ENCODE measurements at regions not wholly inside any gene's neighbourhood (a gene's known extent, or its start where the extent isn't known, plus 50 kb on each side); places are given as distances from the start of the nearest gene placed in this dataset.

DNA sequence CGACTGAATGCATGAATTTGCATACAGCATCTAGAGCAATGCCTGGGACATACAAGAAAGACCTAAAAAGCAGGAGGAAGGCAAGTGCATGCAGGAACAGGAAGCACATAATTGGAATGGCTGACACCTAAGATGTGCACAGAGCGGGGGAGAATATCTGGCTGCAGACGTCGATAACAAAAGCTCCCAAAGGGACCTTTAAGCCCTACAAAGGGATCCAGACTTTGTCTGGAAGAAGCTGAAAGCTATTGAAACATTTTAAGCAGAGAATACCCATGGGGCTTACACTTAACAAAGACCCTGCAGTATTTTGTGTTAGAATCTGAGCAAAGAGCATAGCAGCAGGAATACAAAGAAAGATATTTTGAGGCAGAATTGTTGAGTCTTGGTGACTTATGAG lies 107.4 kb upstream of the CLDN10 start:
- Histone ChIP-seq H3K9me3 (no peaks in the 10 kb centered on the region), H3K27me3 (no peaks in the 10 kb centered on the region), H3K27ac (no peak overlapping the region), H3K4me1 (ENCODE audit: control insufficient read depth in 1 of 2, insufficient read depth in 1 of 2, low read depth in 1 of 2, low read length in 1 of 2) (no peaks in the 10 kb centered on the region), H3K4me3 (ENCODE audit: low read depth in 1 of 2, low read length in 1 of 2) (no peak overlapping the region), H3K36me3 (no peaks in the 10 kb centered on the region)
- TF ChIP-seq, protein P1, sequence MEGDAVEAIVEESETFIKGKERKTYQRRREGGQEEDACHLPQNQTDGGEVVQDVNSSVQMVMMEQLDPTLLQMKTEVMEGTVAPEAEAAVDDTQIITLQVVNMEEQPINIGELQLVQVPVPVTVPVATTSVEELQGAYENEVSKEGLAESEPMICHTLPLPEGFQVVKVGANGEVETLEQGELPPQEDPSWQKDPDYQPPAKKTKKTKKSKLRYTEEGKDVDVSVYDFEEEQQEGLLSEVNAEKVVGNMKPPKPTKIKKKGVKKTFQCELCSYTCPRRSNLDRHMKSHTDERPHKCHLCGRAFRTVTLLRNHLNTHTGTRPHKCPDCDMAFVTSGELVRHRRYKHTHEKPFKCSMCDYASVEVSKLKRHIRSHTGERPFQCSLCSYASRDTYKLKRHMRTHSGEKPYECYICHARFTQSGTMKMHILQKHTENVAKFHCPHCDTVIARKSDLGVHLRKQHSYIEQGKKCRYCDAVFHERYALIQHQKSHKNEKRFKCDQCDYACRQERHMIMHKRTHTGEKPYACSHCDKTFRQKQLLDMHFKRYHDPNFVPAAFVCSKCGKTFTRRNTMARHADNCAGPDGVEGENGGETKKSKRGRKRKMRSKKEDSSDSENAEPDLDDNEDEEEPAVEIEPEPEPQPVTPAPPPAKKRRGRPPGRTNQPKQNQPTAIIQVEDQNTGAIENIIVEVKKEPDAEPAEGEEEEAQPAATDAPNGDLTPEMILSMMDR (IDR thresholded peaks at IDR 0.05) = no peak

DNA sequence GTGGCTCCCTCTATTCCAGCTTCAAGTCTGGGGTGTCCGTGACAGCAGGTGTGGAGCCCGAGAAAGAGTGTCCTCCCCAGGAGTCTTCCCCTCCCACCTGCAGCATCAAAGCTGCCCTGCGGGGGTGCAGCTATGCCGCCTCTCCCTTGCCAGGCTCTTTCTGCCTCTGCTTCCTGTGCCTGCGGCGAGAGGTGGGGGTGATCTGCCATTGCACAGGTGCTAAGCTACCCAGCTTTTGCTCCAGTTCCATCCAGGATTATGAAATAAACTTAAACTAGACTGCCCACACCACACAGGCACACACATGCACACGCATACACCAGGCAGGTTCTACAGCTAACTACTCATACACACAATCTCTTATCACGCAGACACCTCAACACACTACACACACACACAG lies 104.7 kb upstream of the CLDN10 start:
- Histone ChIP-seq H3K9me3 (no peaks in the 10 kb centered on the region), H3K4me1 (ENCODE audit: control insufficient read depth in 1 of 2, insufficient read depth in 1 of 2, low read depth in 1 of 2, low read length in 1 of 2) (no peaks in the 10 kb centered on the region), H3K4me3 (ENCODE audit: low read depth in 1 of 2, low read length in 1 of 2) (no peak overlapping the region), H3K27ac (no peak overlapping the region), H3K36me3 (no peaks in the 10 kb centered on the region), H3K27me3 (no peaks in the 10 kb centered on the region)
- TF ChIP-seq, protein P1 (IDR thresholded peaks at IDR 0.05) = no peak

DNA sequence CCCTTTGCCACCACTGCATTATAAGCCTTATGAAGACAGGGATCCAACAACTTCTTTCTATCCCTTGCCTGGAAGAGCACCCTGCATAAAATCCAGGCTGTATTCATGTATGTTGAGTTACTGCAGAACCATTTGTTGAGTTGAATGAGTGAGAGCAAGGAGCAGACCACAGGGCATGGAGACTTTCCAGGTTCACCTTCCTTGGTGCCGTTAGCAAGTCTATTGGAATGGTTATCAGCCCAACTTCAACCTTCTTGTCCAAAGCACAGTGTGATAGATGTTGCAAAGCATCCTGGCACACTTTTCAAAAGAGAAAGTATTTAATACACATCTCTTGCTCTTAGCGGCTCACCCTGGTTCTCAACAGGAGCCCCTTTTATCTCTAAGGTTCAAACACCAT lies 100.9 kb upstream of the CLDN10 start:
- no peak overlapping the region for H3K4me3 ChIP-seq (ENCODE audit: low read depth in 1 of 2, low read length in 1 of 2)
- no peaks in the 10 kb centered on the region for H3K27me3 ChIP-seq
- TF ChIP-seq, protein P1 (IDR thresholded peaks at IDR 0.05) = no peak
- peaks cover 0 to 2% of the 10 kb centered on the region in 2 experiments for H3K4me1 ChIP-seq (ENCODE audit: control insufficient read depth in 1 of 2, insufficient read depth in 1 of 2, low read depth in 1 of 2, low read length in 1 of 2)
- no peak overlapping the region for H3K27ac ChIP-seq
- H3K9me3 ChIP-seq = no peaks in the 10 kb centered on the region
- H3K36me3 ChIP-seq = no peaks in the 10 kb centered on the region

DNA sequence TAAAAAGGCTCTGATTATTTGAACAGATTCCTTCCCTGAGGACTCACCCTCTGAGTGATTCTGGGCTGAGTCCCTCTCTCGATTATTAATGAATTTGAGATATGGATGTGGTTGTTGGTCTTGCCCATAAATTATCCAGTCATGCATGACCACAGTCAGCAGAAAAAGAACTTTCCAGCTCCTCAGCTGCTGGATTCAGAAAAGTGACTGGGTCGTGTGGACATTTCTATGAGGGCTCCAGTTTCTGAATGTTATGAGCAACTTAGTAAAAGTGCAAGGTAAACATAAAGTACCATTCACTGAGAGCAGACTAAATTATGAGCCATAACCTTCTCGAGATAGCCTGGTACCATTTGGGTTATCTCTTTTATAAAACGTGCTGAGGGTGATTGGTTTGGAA lies 100.1 kb upstream of the CLDN10 start:
- no peaks in the 10 kb centered on the region for H3K9me3 ChIP-seq
- no peak overlapping the region for H3K4me3 ChIP-seq (ENCODE audit: low read depth in 1 of 2, low read length in 1 of 2)
- H3K4me1 ChIP-seq (ENCODE audit: control insufficient read depth in 1 of 2, insufficient read depth in 1 of 2, low read depth in 1 of 2, low read length in 1 of 2) = peaks cover 6 to 9% of the 10 kb centered on the region in 2 experiments
- H3K27me3 ChIP-seq = no peaks in the 10 kb centered on the region
- no peaks in the 10 kb centered on the region for H3K36me3 ChIP-seq
- TF ChIP-seq, protein P1 (IDR thresholded peaks at IDR 0.05) = no peak
- no peak overlapping the region for H3K27ac ChIP-seq

DNA sequence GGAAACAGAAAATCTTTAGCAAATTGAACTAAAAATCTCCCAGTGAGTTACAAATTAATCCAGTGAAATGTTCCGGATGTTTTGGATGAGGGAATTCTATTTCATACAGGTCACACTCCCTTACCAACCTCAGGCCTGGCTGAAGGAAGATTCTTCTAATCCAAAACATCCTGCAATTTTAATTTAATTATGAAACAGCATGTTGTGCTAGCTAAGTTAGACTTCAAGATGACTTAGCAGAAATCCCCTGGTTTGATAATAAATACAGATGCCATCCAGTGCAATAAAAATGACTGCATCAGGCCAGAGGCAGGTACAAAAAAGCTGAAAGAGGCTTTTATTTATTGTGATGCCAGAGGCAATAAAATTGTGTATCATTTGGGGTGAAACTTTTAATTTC lies 96.7 kb upstream of the CLDN10 start:
- no peaks in the 10 kb centered on the region for H3K9me3 ChIP-seq
- H3K4me3 ChIP-seq (ENCODE audit: low read depth in 1 of 2, low read length in 1 of 2) = no peak overlapping the region
- TF ChIP-seq, protein P1 (IDR thresholded peaks at IDR 0.05) = no peak
- H3K27me3 ChIP-seq = no peaks in the 10 kb centered on the region
- H3K27ac ChIP-seq = no peak overlapping the region
- peaks cover 8 to 12% of the 10 kb centered on the region in 2 experiments for H3K4me1 ChIP-seq (ENCODE audit: control insufficient read depth in 1 of 2, insufficient read depth in 1 of 2, low read depth in 1 of 2, low read length in 1 of 2)
- H3K36me3 ChIP-seq = no peaks in the 10 kb centered on the region

DNA sequence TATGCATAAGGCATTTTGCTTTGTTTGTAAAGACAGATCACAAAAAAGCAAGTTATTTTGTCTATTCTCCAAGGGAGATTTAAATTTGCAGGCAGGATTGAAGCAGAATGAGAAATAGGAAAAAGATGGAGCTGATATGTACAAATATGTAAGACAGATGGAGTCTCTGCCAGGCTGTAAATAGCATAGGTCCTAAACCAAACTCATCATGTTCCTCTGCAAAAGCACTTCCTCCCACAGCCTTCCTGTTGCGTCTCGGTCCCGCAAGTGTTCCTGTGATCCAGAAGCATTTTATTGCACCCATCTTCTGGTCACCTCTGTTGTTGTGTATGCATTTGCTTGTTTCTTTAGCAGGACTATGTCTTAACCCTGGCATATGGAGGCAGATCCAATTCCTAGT lies 95.7 kb upstream of the CLDN10 start:
- no peak overlapping the region for H3K27ac ChIP-seq
- H3K4me1 ChIP-seq (ENCODE audit: control insufficient read depth in 1 of 2, insufficient read depth in 1 of 2, low read depth in 1 of 2, low read length in 1 of 2) = peaks cover 8 to 12% of the 10 kb centered on the region in 2 experiments
- no peak overlapping the region for H3K4me3 ChIP-seq (ENCODE audit: low read depth in 1 of 2, low read length in 1 of 2)
- H3K9me3 ChIP-seq = no peaks in the 10 kb centered on the region
- TF ChIP-seq, protein P1 (IDR thresholded peaks at IDR 0.05) = no peak
- no peaks in the 10 kb centered on the region for H3K27me3 ChIP-seq
- no peaks in the 10 kb centered on the region for H3K36me3 ChIP-seq
